ENCODE measurements at regions not wholly inside any gene's neighbourhood (a gene's known extent, or its start where the extent isn't known, plus 50 kb on each side); places are given as distances from the start of the nearest gene placed in this dataset.
"Not testable (repeated sequence)": the region's sequence is repeated elsewhere in the genome, so short reads cannot be mapped to it uniquely, and the experiment has no call there.

DNA sequence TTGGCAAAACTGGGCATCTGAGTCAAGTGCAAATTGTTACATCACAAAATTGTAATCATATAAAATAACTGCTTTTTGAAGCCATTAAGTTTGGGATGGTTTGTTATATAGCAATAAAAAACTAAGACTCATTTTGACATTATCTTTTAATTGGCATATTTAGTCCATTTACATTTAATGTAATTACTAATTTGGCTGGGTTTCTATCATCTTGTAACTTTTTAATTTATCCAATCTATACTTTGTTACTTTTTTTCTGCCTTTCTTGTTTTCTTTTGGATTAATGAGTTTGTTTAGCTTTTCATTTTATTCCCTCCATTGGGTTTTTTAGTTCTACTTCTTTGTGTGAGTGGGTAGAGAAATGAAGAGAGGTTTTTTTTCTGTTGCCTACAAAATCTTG, 76.3 kb downstream of the DRAM2 start:
- no peak overlapping the region for H3K4me3 ChIP-seq (ENCODE audit: low read depth, low read length)
- no peaks in the 10 kb centered on the region for H3K27me3 ChIP-seq (ENCODE audit: insufficient read depth, low read length)
- no peak overlapping the region for H3K27ac ChIP-seq (ENCODE audit: low read depth, low read length)
- no peaks in the 10 kb centered on the region for H3K4me1 ChIP-seq (ENCODE audit: control insufficient read depth, insufficient read depth, low read length, unreplicated experiment)
- no peak overlapping the region for H2AFZ ChIP-seq (ENCODE audit: low read length, unreplicated experiment)
- no peaks in the 10 kb centered on the region for H3K36me3 ChIP-seq (ENCODE audit: insufficient read depth, low read length)
- no peaks in the 10 kb centered on the region for H3K79me2 ChIP-seq (ENCODE audit: control insufficient read depth, insufficient read depth, low read length, unreplicated experiment)

GRCh38 chr1:111062624-111063023, 77.3 kb downstream of the DRAM2 start:
- Histone ChIP-seq H3K27ac (ENCODE audit: low read depth, low read length) (no peak overlapping the region), H2AFZ (ENCODE audit: low read length, unreplicated experiment) (no peak overlapping the region)

DNA sequence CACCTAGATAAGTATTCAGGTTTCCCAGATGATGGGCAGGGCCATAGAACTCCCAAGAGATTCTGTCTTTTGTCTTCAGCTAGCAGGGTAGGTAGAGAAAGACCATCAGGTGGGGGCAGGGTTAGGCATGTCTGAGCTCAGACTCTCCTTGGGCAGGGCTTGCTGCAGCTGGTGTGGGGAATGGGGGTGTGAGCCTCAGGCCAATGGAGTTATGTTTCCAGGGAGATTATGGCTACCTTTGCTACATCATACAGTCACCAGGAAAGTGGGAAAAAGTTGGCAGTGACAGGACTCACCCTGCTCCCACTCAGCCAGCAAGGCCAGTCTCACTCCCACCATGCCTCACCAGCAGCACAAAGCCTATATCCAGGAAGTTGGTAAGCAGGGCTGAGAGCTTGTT, 77.8 kb downstream of the DRAM2 start:
- no peaks in the 10 kb centered on the region for H3K27me3 ChIP-seq (ENCODE audit: insufficient read depth, low read length)
- H3K4me1 ChIP-seq (ENCODE audit: control insufficient read depth, insufficient read depth, low read length, unreplicated experiment) = no peaks in the 10 kb centered on the region
- H3K36me3 ChIP-seq (ENCODE audit: insufficient read depth, low read length) = no peaks in the 10 kb centered on the region
- H3K4me3 ChIP-seq (ENCODE audit: low read depth, low read length) = no peak overlapping the region
- no peak overlapping the region for H3K27ac ChIP-seq (ENCODE audit: low read depth, low read length)
- no peaks in the 10 kb centered on the region for H3K79me2 ChIP-seq (ENCODE audit: control insufficient read depth, insufficient read depth, low read length, unreplicated experiment)
- no peak overlapping the region for H2AFZ ChIP-seq (ENCODE audit: low read length, unreplicated experiment)

More at GRCh38 chr1:111062624-111063023, 77.3 kb downstream of the DRAM2 start:
- no peaks in the 10 kb centered on the region for H3K79me2 ChIP-seq (ENCODE audit: control insufficient read depth, insufficient read depth, low read length, unreplicated experiment)
- H3K27me3 ChIP-seq (ENCODE audit: insufficient read depth, low read length) = no peaks in the 10 kb centered on the region
- no peaks in the 10 kb centered on the region for H3K4me1 ChIP-seq (ENCODE audit: control insufficient read depth, insufficient read depth, low read length, unreplicated experiment)
- H3K36me3 ChIP-seq (ENCODE audit: insufficient read depth, low read length) = no peaks in the 10 kb centered on the region
- no peak overlapping the region for H3K4me3 ChIP-seq (ENCODE audit: low read depth, low read length)

DNA sequence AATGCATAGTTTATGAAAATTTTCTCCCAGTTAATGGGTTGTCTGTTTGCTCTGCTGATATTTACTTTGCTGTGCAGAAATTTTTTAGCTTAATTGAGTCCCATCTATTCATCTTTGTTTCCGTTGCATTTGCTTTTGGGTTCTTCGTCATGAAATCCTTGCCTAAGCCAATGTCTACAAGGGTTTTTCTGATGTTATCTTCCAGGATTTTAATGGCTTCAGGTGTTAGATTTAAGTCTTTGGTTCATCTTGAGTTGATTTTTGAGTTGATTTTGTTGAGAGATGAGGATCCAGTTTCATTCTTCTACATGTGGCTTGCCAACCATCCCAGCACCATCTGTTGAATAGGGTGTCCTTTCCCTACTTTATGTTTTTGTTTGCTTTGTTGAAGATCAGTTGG, 85.2 kb downstream of the DRAM2 start:
- peaks cover 8% of the 10 kb centered on the region for H3K4me1 ChIP-seq (ENCODE audit: control insufficient read depth, insufficient read depth, low read length, unreplicated experiment)
- no peak overlapping the region for H3K4me3 ChIP-seq (ENCODE audit: low read depth, low read length)
- H2AFZ ChIP-seq (ENCODE audit: low read length, unreplicated experiment) = no peak overlapping the region
- peaks cover 19% of the 10 kb centered on the region for H3K27me3 ChIP-seq (ENCODE audit: insufficient read depth, low read length)
- H3K36me3 ChIP-seq (ENCODE audit: insufficient read depth, low read length) = no peaks in the 10 kb centered on the region
- no peak overlapping the region for H3K27ac ChIP-seq (ENCODE audit: low read depth, low read length)
- H3K79me2 ChIP-seq (ENCODE audit: control insufficient read depth, insufficient read depth, low read length, unreplicated experiment) = no peaks in the 10 kb centered on the region

DNA sequence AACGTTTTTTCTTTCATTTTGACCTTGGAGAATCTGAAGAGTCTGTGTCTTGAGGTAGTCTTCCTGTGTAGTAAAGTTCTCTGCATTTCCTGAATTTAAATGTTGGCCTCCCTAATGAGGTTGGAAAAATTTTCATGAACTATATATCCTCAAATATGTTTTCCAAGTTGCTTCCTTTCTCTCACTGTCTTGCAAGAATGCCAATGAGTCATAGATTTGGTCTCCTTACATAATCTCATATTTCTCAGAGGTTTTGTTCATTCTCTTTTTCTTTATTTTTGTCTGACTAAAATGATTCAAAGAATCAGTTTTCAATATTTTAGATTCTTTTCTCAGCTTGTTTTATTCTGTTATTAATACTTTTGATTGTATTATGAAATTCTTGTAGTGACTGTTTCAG, 87.6 kb downstream of the DRAM2 start:
- Histone ChIP-seq H3K27me3 (ENCODE audit: insufficient read depth, low read length) (peaks cover 19% of the 10 kb centered on the region), H3K4me1 (ENCODE audit: control insufficient read depth, insufficient read depth, low read length, unreplicated experiment) (peaks cover 8% of the 10 kb centered on the region), H2AFZ (ENCODE audit: low read length, unreplicated experiment) (no peak overlapping the region), H3K79me2 (ENCODE audit: control insufficient read depth, insufficient read depth, low read length, unreplicated experiment) (no peaks in the 10 kb centered on the region), H3K4me3 (ENCODE audit: low read depth, low read length) (no peak overlapping the region), H3K27ac (ENCODE audit: low read depth, low read length) (no peak overlapping the region), H3K36me3 (ENCODE audit: insufficient read depth, low read length) (no peaks in the 10 kb centered on the region)

GRCh38 chr1:111048253-111048652, 84.5 kb upstream of the LRIF1 start:
- not testable (repeated sequence) for H3K79me2 ChIP-seq (ENCODE audit: control insufficient read depth, insufficient read depth, low read length, unreplicated experiment); H3K4me1 ChIP-seq (ENCODE audit: control insufficient read depth, insufficient read depth, low read length, unreplicated experiment); H3K36me3 ChIP-seq (ENCODE audit: insufficient read depth, low read length); H2AFZ ChIP-seq (ENCODE audit: low read length, unreplicated experiment); H3K27ac ChIP-seq (ENCODE audit: low read depth, low read length); H3K4me3 ChIP-seq (ENCODE audit: low read depth, low read length)
- H3K27me3 ChIP-seq (ENCODE audit: insufficient read depth, low read length) = peaks cover 17% of the 10 kb centered on the region

GRCh38 chr1:111045033-111045722, 81.5 kb upstream of the LRIF1 start:
- Histone ChIP-seq H2AFZ (ENCODE audit: low read length, unreplicated experiment) (no peak overlapping the region), H3K36me3 (ENCODE audit: insufficient read depth, low read length) (no peaks in the 10 kb centered on the region), H3K27ac (ENCODE audit: low read depth, low read length) (no peak overlapping the region), H3K4me3 (ENCODE audit: low read depth, low read length) (no peak overlapping the region), H3K4me1 (ENCODE audit: control insufficient read depth, insufficient read depth, low read length, unreplicated experiment) (no peaks in the 10 kb centered on the region), H3K27me3 (ENCODE audit: insufficient read depth, low read length) (peaks cover 7% of the 10 kb centered on the region; the same call in 1 of the 2 replicates), H3K79me2 (ENCODE audit: control insufficient read depth, insufficient read depth, low read length, unreplicated experiment) (no peaks in the 10 kb centered on the region)

GRCh38 chr1:111032295-111032897, 68.7 kb upstream of the LRIF1 start:
- Histone ChIP-seq H3K79me2 (ENCODE audit: control insufficient read depth, insufficient read depth, low read length, unreplicated experiment) (no peaks in the 10 kb centered on the region), H3K27me3 (ENCODE audit: insufficient read depth, low read length) (peaks cover 25% of the 10 kb centered on the region), H3K36me3 (ENCODE audit: insufficient read depth, low read length) (no peaks in the 10 kb centered on the region), H3K4me3 (ENCODE audit: low read depth, low read length) (no peak overlapping the region), H2AFZ (ENCODE audit: low read length, unreplicated experiment) (no peak overlapping the region), H3K27ac (ENCODE audit: low read depth, low read length) (no peak overlapping the region), H3K4me1 (ENCODE audit: control insufficient read depth, insufficient read depth, low read length, unreplicated experiment) (no peaks in the 10 kb centered on the region)

DNA sequence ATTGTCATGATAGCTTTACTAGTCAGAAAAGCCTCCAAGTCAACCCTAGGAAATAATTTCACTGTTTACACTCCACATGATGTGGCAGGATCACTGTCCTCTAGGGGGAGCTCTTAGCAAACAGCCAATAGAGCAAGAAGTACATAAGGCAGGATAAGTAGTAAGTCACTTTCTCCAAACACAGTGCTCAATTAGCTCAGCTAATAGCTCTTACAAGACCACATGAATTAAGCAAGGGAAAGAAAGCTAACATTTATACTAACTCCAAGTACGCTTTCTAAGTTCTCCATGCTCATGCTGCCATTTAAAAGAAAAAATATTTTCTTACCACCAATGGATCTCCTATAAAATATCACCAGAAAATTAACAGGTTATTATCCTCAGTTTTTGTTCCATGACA, 66.9 kb upstream of the LRIF1 start:
- no peak overlapping the region for H2AFZ ChIP-seq (ENCODE audit: low read length, unreplicated experiment)
- H3K27ac ChIP-seq (ENCODE audit: low read depth, low read length) = no peak overlapping the region
- no peak overlapping the region for H3K4me3 ChIP-seq (ENCODE audit: low read depth, low read length)
- H3K27me3 ChIP-seq (ENCODE audit: insufficient read depth, low read length) = peaks cover 31% of the 10 kb centered on the region
- no peaks in the 10 kb centered on the region for H3K79me2 ChIP-seq (ENCODE audit: control insufficient read depth, insufficient read depth, low read length, unreplicated experiment)
- no peaks in the 10 kb centered on the region for H3K4me1 ChIP-seq (ENCODE audit: control insufficient read depth, insufficient read depth, low read length, unreplicated experiment)
- H3K36me3 ChIP-seq (ENCODE audit: insufficient read depth, low read length) = no peaks in the 10 kb centered on the region

- H3K4me1 ChIP-seq (ENCODE audit: control insufficient read depth, insufficient read depth, low read length, unreplicated experiment) = no peaks in the 10 kb centered on the region
- H3K4me3 ChIP-seq (ENCODE audit: low read depth, low read length) = no peak overlapping the region
Measured at GRCh38 chr1:111025109-111025508, 61.4 kb upstream of the LRIF1 start.

GRCh38 chr1:111015222-111015621, 51.5 kb upstream of the LRIF1 start:
- no peaks in the 10 kb centered on the region for H3K4me1 ChIP-seq (ENCODE audit: control insufficient read depth, insufficient read depth, low read length, unreplicated experiment)
- no peak overlapping the region for H3K4me3 ChIP-seq (ENCODE audit: low read depth, low read length)
- no peak overlapping the region for H2AFZ ChIP-seq (ENCODE audit: low read length, unreplicated experiment)
- no peaks in the 10 kb centered on the region for H3K79me2 ChIP-seq (ENCODE audit: control insufficient read depth, insufficient read depth, low read length, unreplicated experiment)
- no peaks in the 10 kb centered on the region for H3K36me3 ChIP-seq (ENCODE audit: insufficient read depth, low read length)
- peaks cover 20% of the 10 kb centered on the region; the same call in 1 of the 2 replicates for H3K27me3 ChIP-seq (ENCODE audit: insufficient read depth, low read length)
- no peak overlapping the region for H3K27ac ChIP-seq (ENCODE audit: low read depth, low read length)

More at GRCh38 chr1:111025109-111025508, 61.4 kb upstream of the LRIF1 start:
- Histone ChIP-seq H3K36me3 (ENCODE audit: insufficient read depth, low read length) (no peaks in the 10 kb centered on the region), H2AFZ (ENCODE audit: low read length, unreplicated experiment) (no peak overlapping the region), H3K27ac (ENCODE audit: low read depth, low read length) (no peak overlapping the region), H3K27me3 (ENCODE audit: insufficient read depth, low read length) (peaks cover 59% of the 10 kb centered on the region), H3K79me2 (ENCODE audit: control insufficient read depth, insufficient read depth, low read length, unreplicated experiment) (no peaks in the 10 kb centered on the region)
